ENCODE measurements at regions not wholly inside any gene's neighbourhood (a gene's known extent, or its start where the extent isn't known, plus 50 kb on each side); places are given as distances from the start of the nearest gene placed in this dataset.
"Not testable (repeated sequence)": the region's sequence is repeated elsewhere in the genome, so short reads cannot be mapped to it uniquely, and the experiment has no call there.

GRCh38 chr5:2813678-2814077 is 62.2 kb upstream of the IRX2 start:
- Histone ChIP-seq H3F3A (ENCODE audit: insufficient read depth, low read depth) (no peaks in the 10 kb centered on the region), H2AFZ (no peak overlapping the region), H3K4me2 (no peak overlapping the region), H3K27me3 (ENCODE audit: insufficient read depth, low read depth) (peaks cover 99% of the 10 kb centered on the region), H3K9me2 (ENCODE audit: insufficient read depth) (no peaks in the 10 kb centered on the region), H3K36me3 (ENCODE audit: low read depth) (no peaks in the 10 kb centered on the region), H4K20me1 (ENCODE audit: insufficient read depth) (no peaks in the 10 kb centered on the region), H3K4me3 (no peak overlapping the region), H3K79me2 (ENCODE audit: low read depth) (no peaks in the 10 kb centered on the region), H3K4me1 (replicated peaks; ENCODE audit: insufficient read depth) (no peaks in the 10 kb centered on the region), H3K27ac (no peak overlapping the region), H3K9me3 (ENCODE audit: insufficient read depth, low read depth) (no peaks in the 10 kb centered on the region)
- intact Hi-C loops (cut with micrococcal nuclease; ENCODE audit: unreplicated experiment), result no loop called here
- no TSS peak for BruUV-seq (replicated peaks)
- no peak for DNase-seq
- CTCF ChIA-PET, result no interaction called here
- TF ChIP-seq EZH2 (IDR thresholded peaks at IDR 0.05; ENCODE audit: low read depth), result no peak
- TF ChIP-seq, protein P1, sequence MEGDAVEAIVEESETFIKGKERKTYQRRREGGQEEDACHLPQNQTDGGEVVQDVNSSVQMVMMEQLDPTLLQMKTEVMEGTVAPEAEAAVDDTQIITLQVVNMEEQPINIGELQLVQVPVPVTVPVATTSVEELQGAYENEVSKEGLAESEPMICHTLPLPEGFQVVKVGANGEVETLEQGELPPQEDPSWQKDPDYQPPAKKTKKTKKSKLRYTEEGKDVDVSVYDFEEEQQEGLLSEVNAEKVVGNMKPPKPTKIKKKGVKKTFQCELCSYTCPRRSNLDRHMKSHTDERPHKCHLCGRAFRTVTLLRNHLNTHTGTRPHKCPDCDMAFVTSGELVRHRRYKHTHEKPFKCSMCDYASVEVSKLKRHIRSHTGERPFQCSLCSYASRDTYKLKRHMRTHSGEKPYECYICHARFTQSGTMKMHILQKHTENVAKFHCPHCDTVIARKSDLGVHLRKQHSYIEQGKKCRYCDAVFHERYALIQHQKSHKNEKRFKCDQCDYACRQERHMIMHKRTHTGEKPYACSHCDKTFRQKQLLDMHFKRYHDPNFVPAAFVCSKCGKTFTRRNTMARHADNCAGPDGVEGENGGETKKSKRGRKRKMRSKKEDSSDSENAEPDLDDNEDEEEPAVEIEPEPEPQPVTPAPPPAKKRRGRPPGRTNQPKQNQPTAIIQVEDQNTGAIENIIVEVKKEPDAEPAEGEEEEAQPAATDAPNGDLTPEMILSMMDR (conservative IDR thresholded peaks at IDR 0.05), result no peak
- POLR2A ChIA-PET (ENCODE audit: unreplicated experiment), result no interaction called here

DNA sequence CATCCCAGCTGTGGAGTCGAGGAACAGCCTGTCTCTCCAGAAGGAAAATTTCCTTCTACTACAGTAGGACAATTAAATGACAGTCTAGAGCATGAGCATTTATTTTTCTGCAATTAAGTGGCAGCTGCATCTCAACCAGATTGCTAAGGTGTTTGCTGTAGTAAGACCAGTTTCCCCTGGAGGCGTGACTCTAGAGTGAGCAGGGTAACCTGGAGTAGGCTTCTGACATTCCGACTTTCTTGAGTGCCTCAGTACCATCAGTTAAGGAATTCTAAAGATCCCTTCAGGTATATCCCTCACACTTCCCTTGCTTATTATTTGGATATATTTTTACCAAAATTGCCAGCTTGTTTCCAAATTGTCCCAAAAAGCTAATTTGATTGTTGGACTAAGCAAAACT is 59.2 kb upstream of the IRX2 start:
- peaks cover 83% of the 10 kb centered on the region for H3K27me3 ChIP-seq (ENCODE audit: insufficient read depth, low read depth)
- no peaks in the 10 kb centered on the region for H3K9me3 ChIP-seq (ENCODE audit: insufficient read depth, low read depth)
- H4K20me1 ChIP-seq (ENCODE audit: insufficient read depth), result no peaks in the 10 kb centered on the region
- no peaks in the 10 kb centered on the region for H3F3A ChIP-seq (ENCODE audit: insufficient read depth, low read depth)
- H3K79me2 ChIP-seq (ENCODE audit: low read depth), result no peaks in the 10 kb centered on the region
- DNase-seq, result no peak
- no peak overlapping the region for H3K27ac ChIP-seq
- POLR2A ChIA-PET (ENCODE audit: unreplicated experiment), result no interaction called here
- H3K9me2 ChIP-seq (ENCODE audit: insufficient read depth), result no peaks in the 10 kb centered on the region
- intact Hi-C loops (cut with micrococcal nuclease; ENCODE audit: unreplicated experiment), result no loop called here
- H3K4me1 ChIP-seq (replicated peaks; ENCODE audit: insufficient read depth), result 0 out of 2 replicates have a peak, but pooled peaks cover 5% of the 10 kb centered on the region
- CTCF ChIA-PET, result no interaction called here
- no TSS peak for BruUV-seq (replicated peaks)
- TF ChIP-seq EZH2 (IDR thresholded peaks at IDR 0.05; ENCODE audit: low read depth), result no peak
- TF ChIP-seq, protein P1 (conservative IDR thresholded peaks at IDR 0.05), result no peak
- no peak overlapping the region for H3K4me3 ChIP-seq
- no peaks in the 10 kb centered on the region for H3K36me3 ChIP-seq (ENCODE audit: low read depth)
- no peak overlapping the region for H2AFZ ChIP-seq
- no peak overlapping the region for H3K4me2 ChIP-seq

- H3K4me3 ChIP-seq; BruUV-seq (replicated peaks); H3F3A ChIP-seq (ENCODE audit: insufficient read depth, low read depth); intact Hi-C loops (cut with micrococcal nuclease; ENCODE audit: unreplicated experiment); H3K9me2 ChIP-seq (ENCODE audit: insufficient read depth); DNase-seq; H3K4me1 ChIP-seq (replicated peaks; ENCODE audit: insufficient read depth); CTCF ChIA-PET; POLR2A ChIA-PET (ENCODE audit: unreplicated experiment); H3K4me2 ChIP-seq; H2AFZ ChIP-seq; H3K9me3 ChIP-seq (ENCODE audit: insufficient read depth, low read depth); H3K36me3 ChIP-seq (ENCODE audit: low read depth); H3K27ac ChIP-seq; H4K20me1 ChIP-seq (ENCODE audit: insufficient read depth); H3K79me2 ChIP-seq (ENCODE audit: low read depth): not testable (repeated sequence)
- peaks cover 49% of the 10 kb centered on the region for H3K27me3 ChIP-seq (ENCODE audit: insufficient read depth, low read depth)
Observed at GRCh38 chr5:2807244-2807643, 55.8 kb upstream of the IRX2 start.

- H3K27ac ChIP-seq, result no peak overlapping the region
- TF ChIP-seq EZH2 (IDR thresholded peaks at IDR 0.05; ENCODE audit: low read depth), result no peak
- TF ChIP-seq, protein P1 (conservative IDR thresholded peaks at IDR 0.05), result no peak
- H3F3A ChIP-seq (ENCODE audit: insufficient read depth, low read depth), result no peaks in the 10 kb centered on the region
- H3K4me1 ChIP-seq (replicated peaks; ENCODE audit: insufficient read depth), result 0 out of 2 replicates have a peak, but pooled peaks cover 5% of the 10 kb centered on the region
- H3K4me2 ChIP-seq, result no peak overlapping the region
- no peaks in the 10 kb centered on the region for H3K9me2 ChIP-seq (ENCODE audit: insufficient read depth)
- peak in 1 of 2 experiments; percentile 55 for DNase-seq
- H3K9me3 ChIP-seq (ENCODE audit: insufficient read depth, low read depth), result no peaks in the 10 kb centered on the region
- H4K20me1 ChIP-seq (ENCODE audit: insufficient read depth), result no peaks in the 10 kb centered on the region
- CTCF ChIA-PET, result no interaction called here
- no peak overlapping the region for H3K4me3 ChIP-seq
- no peak overlapping the region for H2AFZ ChIP-seq
- no TSS peak for BruUV-seq (replicated peaks)
- POLR2A ChIA-PET (ENCODE audit: unreplicated experiment), result interaction anchor here (0.6 kb wide), 1 partner anchor 8 kb away, joined by 4 read pairs; no protein-coding TSS in a partner anchor
- intact Hi-C loops (cut with micrococcal nuclease; ENCODE audit: unreplicated experiment), result no loop called here
- no peaks in the 10 kb centered on the region for H3K79me2 ChIP-seq (ENCODE audit: low read depth)
- peaks cover 39% of the 10 kb centered on the region for H3K27me3 ChIP-seq (ENCODE audit: insufficient read depth, low read depth)
- no peaks in the 10 kb centered on the region for H3K36me3 ChIP-seq (ENCODE audit: low read depth)
Observed at GRCh38 chr5:2806176-2806575, 54.7 kb upstream of the IRX2 start.
